22Rv1 (cell line): ENCODE measurements at regions not wholly inside any gene's neighbourhood (a gene's known extent, or its start where the extent isn't known, plus 50 kb on each side); places are given as distances from the start of the nearest gene placed in this dataset.
"Not testable (repeated sequence)": the region's sequence is repeated elsewhere in the genome, so short reads cannot be mapped to it uniquely, and the experiment has no call there.

ENCODE experiments used
- H3K27ac ChIP-seq: fragments of 450-650 bp; 2 replicates; pipeline ENCODE4 v1.5.1; 2017
- CTCF ChIP-seq: fragments of 450-650 bp; IDR thresholded peaks from 2 replicates; pipeline ENCODE4 v1.5.1; 2017; ENCODE audit warnings: mild to moderate bottlenecking
- ZFX ChIP-seq: fragments of 450-650 bp; IDR thresholded peaks from 2 replicates; pipeline ENCODE4 v1.6.1; 2017; ENCODE audit warnings: antibody characterized with exemption, borderline replicate concordance

GRCh38 chr21:15966651-15967050, 236.9 kb downstream of the USP25 start:
- TF ChIP-seq ZFX, result no peak
- TF ChIP-seq CTCF, result no peak
- no peak overlapping the region for H3K27ac ChIP-seq

- TF ChIP-seq CTCF (no peak), ZFX (no peak)
- no peak overlapping the region for H3K27ac ChIP-seq
Measured at GRCh38 chr21:15967661-15968060, 237.9 kb downstream of the USP25 start.

GRCh38 chr21:15968776-15969310, 239.1 kb downstream of the USP25 start:
- H3K27ac ChIP-seq, result no peak overlapping the region
- TF ChIP-seq ZFX (no peak), CTCF (no peak)

- TF ChIP-seq CTCF (peak; percentile 52), ZFX (no peak)
- no peak overlapping the region for H3K27ac ChIP-seq
Measured at GRCh38 chr21:15976807-15977206, 247.0 kb downstream of the USP25 start.

- TF ChIP-seq ZFX, result no peak
- no peak for TF ChIP-seq CTCF
- no peak overlapping the region for H3K27ac ChIP-seq
Measured at GRCh38 chr21:15978215-15978738, 248.5 kb downstream of the USP25 start.

GRCh38 chr21:15979493-15979892, 249.7 kb downstream of the USP25 start:
- H3K27ac ChIP-seq, result not testable (repeated sequence)

GRCh38 chr21:15986277-15986676, 256.5 kb downstream of the USP25 start:
- TF ChIP-seq ZFX (no peak), CTCF (no peak)
- no peak overlapping the region for H3K27ac ChIP-seq

- TF ChIP-seq CTCF (no peak), ZFX (no peak)
- H3K27ac ChIP-seq, result no peak overlapping the region
Measured at GRCh38 chr21:15992171-15992570, 262.4 kb downstream of the USP25 start.
